ENCODE measurements at regions not wholly inside any gene's neighbourhood (a gene's known extent, or its start where the extent isn't known, plus 50 kb on each side); places are given as distances from the start of the nearest gene placed in this dataset.
"Not testable (repeated sequence)": the region's sequence is repeated elsewhere in the genome, so short reads cannot be mapped to it uniquely, and the experiment has no call there.

- Mint-ChIP-seq H3K9me3 (peaks cover 0 to 14% (median 0%) of the 10 kb centered on the region in 11 donors), H3K4me1 (no peaks in the 10 kb centered on the region), H3K4me3 (no peak overlapping the region), H3K27me3 (peaks cover 2 to 22% (median 9%) of the 10 kb centered on the region in 5 donors), H3K36me3 (no peaks in the 10 kb centered on the region), H3K27ac (no peak overlapping the region)
- Histone ChIP-seq H3K4me3 (ENCODE audit: low read length) (no peak overlapping the region), H3K9me3 (ENCODE audit: control insufficient read depth in 2 of 3, low read length in 3 of 3) (no peaks in the 10 kb centered on the region), H3K27me3 (ENCODE audit: control insufficient read depth in 2 of 2, insufficient read depth in 2 of 2, low read length in 2 of 2) (no peaks in the 10 kb centered on the region), H3K27ac (ENCODE audit: low read depth, low read length) (no peak overlapping the region), H3K36me3 (ENCODE audit: control insufficient read depth in 2 of 3, insufficient read depth in 3 of 3, low read length in 3 of 3) (no peaks in the 10 kb centered on the region), H3K4me1 (ENCODE audit: control insufficient read depth in 2 of 2, insufficient read depth in 2 of 2, low read length in 2 of 2) (no peaks in the 10 kb centered on the region)
- POLR2A ChIA-PET: no interaction called here
- CTCF ChIA-PET: interaction anchor here (0.7 kb wide), 1 partner anchor 39 kb away, joined by 3 read pairs; no protein-coding TSS in a partner anchor
- ATAC-seq (no peak), DNase-seq (no peak)
- intact Hi-C loops (cut with micrococcal nuclease): no loop called here
Observed at GRCh38 chr3:39651993-39652739, 157.2 kb upstream of the MYRIP start.

DNA sequence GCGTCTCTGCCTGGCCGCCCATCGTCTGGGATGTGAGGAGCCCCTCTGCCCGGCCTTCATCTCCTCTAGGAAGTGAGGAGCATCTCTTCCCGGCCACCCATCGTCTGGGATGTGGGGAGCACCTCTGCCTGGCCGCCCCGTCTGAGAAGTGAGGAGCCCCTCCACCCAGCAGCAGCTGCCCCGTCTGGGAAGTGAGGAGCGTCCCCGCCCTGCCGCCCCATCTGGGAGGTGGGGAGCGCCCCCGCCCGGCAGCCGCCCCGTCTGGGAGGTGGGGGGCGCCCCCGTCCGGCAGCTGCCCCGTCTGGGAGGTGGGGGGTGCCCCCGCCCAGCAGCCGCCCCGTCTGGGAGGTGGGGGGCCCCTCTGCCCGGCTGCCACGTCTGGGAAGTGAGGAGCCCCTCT lies 153.7 kb upstream of the MYRIP start:
- H3K4me1 Mint-ChIP-seq, POLR2A ChIA-PET: not testable (repeated sequence)

DNA sequence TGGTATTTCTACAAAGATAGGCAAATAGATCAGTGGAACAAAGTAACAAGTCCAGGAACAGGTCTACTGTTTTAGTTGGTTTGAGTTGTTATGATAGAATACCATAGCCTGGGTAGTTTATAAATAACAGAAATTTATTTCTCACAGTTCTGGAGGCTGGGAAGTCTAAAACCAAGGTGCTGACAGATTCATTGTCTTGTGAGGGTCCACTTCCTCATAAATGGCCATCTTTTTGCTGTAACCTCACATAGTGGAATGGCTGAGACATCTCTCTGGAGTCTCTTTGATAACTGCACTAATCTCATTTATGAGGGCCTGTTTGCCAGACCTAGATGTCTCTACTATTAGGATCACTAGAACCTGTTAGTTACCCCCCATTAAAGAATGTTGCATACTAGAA lies 152.3 kb upstream of the MYRIP start:
- no peak overlapping the region for H3K27ac Mint-ChIP-seq
- H3K4me3 Mint-ChIP-seq: no peak overlapping the region
- Histone ChIP-seq H3K9me3 (ENCODE audit: control insufficient read depth in 2 of 3, low read length in 3 of 3) (no peaks in the 10 kb centered on the region), H3K4me1 (ENCODE audit: control insufficient read depth in 2 of 2, insufficient read depth in 2 of 2, low read length in 2 of 2) (no peaks in the 10 kb centered on the region), H3K27ac (ENCODE audit: low read depth, low read length) (no peak overlapping the region), H3K4me3 (ENCODE audit: low read length) (no peak overlapping the region), H3K27me3 (ENCODE audit: control insufficient read depth in 2 of 2, insufficient read depth in 2 of 2, low read length in 2 of 2) (no peaks in the 10 kb centered on the region), H3K36me3 (ENCODE audit: control insufficient read depth in 2 of 3, insufficient read depth in 3 of 3, low read length in 3 of 3) (no peaks in the 10 kb centered on the region)
- H3K4me1 Mint-ChIP-seq: no peaks in the 10 kb centered on the region
- no peaks in the 10 kb centered on the region for H3K36me3 Mint-ChIP-seq
- POLR2A ChIA-PET: no interaction called here
- intact Hi-C loops (cut with micrococcal nuclease): no loop called here
- peaks cover 0 to 24% (median 2%) of the 10 kb centered on the region in 11 donors for H3K9me3 Mint-ChIP-seq
- no peak for DNase-seq
- peaks cover 2 to 28% (median 17%) of the 10 kb centered on the region in 5 donors for H3K27me3 Mint-ChIP-seq
- CTCF ChIA-PET: no interaction called here
- ATAC-seq: no peak

More for the DNA sequence above, 153.7 kb upstream of the MYRIP start:
- H3K4me3 ChIP-seq (ENCODE audit: low read length); H3K27ac Mint-ChIP-seq; H3K9me3 ChIP-seq (ENCODE audit: control insufficient read depth in 2 of 3, low read length in 3 of 3); H3K27me3 ChIP-seq (ENCODE audit: control insufficient read depth in 2 of 2, insufficient read depth in 2 of 2, low read length in 2 of 2); CTCF ChIA-PET; ATAC-seq; H3K4me1 ChIP-seq (ENCODE audit: control insufficient read depth in 2 of 2, insufficient read depth in 2 of 2, low read length in 2 of 2); DNase-seq; intact Hi-C loops (cut with micrococcal nuclease); H3K27ac ChIP-seq (ENCODE audit: low read depth, low read length); H3K4me3 Mint-ChIP-seq; H3K36me3 Mint-ChIP-seq; H3K36me3 ChIP-seq (ENCODE audit: control insufficient read depth in 2 of 3, insufficient read depth in 3 of 3, low read length in 3 of 3): not testable (repeated sequence)
- H3K27me3 Mint-ChIP-seq: peaks cover 2 to 28% (median 17%) of the 10 kb centered on the region in 5 donors
- H3K9me3 Mint-ChIP-seq: peaks cover 0 to 27% (median 4%) of the 10 kb centered on the region in 11 donors

DNA sequence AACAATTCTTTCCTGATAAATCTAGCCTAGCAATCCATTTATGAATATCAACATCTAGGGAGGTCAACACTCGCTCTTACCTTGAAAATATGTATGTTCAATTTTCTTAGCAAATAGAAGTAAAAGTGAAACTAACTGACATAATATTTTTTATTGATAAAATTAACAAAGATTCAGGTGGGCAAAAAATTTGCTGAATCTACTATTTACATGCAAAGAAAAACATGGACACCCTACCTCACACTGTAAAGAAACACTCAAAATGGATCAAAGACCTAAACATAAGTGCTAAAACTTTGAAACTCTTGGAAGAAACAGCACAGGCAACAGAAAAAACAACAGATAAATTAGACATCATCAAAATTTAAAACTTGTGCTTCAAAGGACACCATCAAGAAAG lies 151.6 kb upstream of the MYRIP start:
- H3K4me1 Mint-ChIP-seq: no peaks in the 10 kb centered on the region

GRCh38 chr3:39664931-39665330 lies 144.5 kb upstream of the MYRIP start:
- H3K9me3 ChIP-seq (ENCODE audit: control insufficient read depth in 2 of 3, low read length in 3 of 3): no peaks in the 10 kb centered on the region
- CTCF ChIA-PET: no interaction called here
- POLR2A ChIA-PET: no interaction called here

More for the DNA sequence above, 151.6 kb upstream of the MYRIP start:
- Mint-ChIP-seq H3K36me3 (no peaks in the 10 kb centered on the region), H3K27me3 (peaks cover 2 to 28% (median 16%) of the 10 kb centered on the region in 5 donors), H3K27ac (no peak overlapping the region), H3K9me3 (peaks cover 0 to 20% (median 2%) of the 10 kb centered on the region in 11 donors), H3K4me3 (no peak overlapping the region)
- H3K36me3 ChIP-seq (ENCODE audit: control insufficient read depth in 2 of 3, insufficient read depth in 3 of 3, low read length in 3 of 3): no peaks in the 10 kb centered on the region
- ChIA-PET POLR2A (no interaction called here), CTCF (no interaction called here)
- ATAC-seq (no peak), DNase-seq (no peak)
- H3K27me3 ChIP-seq (ENCODE audit: control insufficient read depth in 2 of 2, insufficient read depth in 2 of 2, low read length in 2 of 2): no peaks in the 10 kb centered on the region
- intact Hi-C loops (cut with micrococcal nuclease): no loop called here
- H3K9me3 ChIP-seq (ENCODE audit: control insufficient read depth in 2 of 3, low read length in 3 of 3): no peaks in the 10 kb centered on the region
- H3K4me3 ChIP-seq (ENCODE audit: low read length): no peak overlapping the region
- H3K27ac ChIP-seq (ENCODE audit: low read depth, low read length): no peak overlapping the region
- no peaks in the 10 kb centered on the region for H3K4me1 ChIP-seq (ENCODE audit: control insufficient read depth in 2 of 2, insufficient read depth in 2 of 2, low read length in 2 of 2)

GRCh38 chr3:39665441-39665840 lies 144.0 kb upstream of the MYRIP start:
- Histone ChIP-seq H3K9me3 (ENCODE audit: control insufficient read depth in 2 of 3, low read length in 3 of 3) (no peaks in the 10 kb centered on the region), H3K27ac (ENCODE audit: low read depth, low read length) (no peak overlapping the region), H3K27me3 (ENCODE audit: control insufficient read depth in 2 of 2, insufficient read depth in 2 of 2, low read length in 2 of 2) (no peaks in the 10 kb centered on the region), H3K4me3 (ENCODE audit: low read length) (no peak overlapping the region), H3K36me3 (ENCODE audit: control insufficient read depth in 2 of 3, insufficient read depth in 3 of 3, low read length in 3 of 3) (no peaks in the 10 kb centered on the region), H3K4me1 (ENCODE audit: control insufficient read depth in 2 of 2, insufficient read depth in 2 of 2, low read length in 2 of 2) (no peaks in the 10 kb centered on the region)
- intact Hi-C loops (cut with micrococcal nuclease): no loop called here
- no peak for DNase-seq
- no peaks in the 10 kb centered on the region for H3K4me1 Mint-ChIP-seq
- peaks cover 4 to 24% (median 11%) of the 10 kb centered on the region in 5 donors for H3K27me3 Mint-ChIP-seq
- no peak for ATAC-seq
- ChIA-PET POLR2A (no interaction called here), CTCF (no interaction called here)
- no peaks in the 10 kb centered on the region for H3K36me3 Mint-ChIP-seq
- H3K27ac Mint-ChIP-seq: no peak overlapping the region
- peaks cover 0 to 4% (median 0%) of the 10 kb centered on the region in 11 donors for H3K9me3 Mint-ChIP-seq
- no peak overlapping the region for H3K4me3 Mint-ChIP-seq

More at GRCh38 chr3:39664931-39665330, 144.5 kb upstream of the MYRIP start:
- Histone ChIP-seq H3K36me3 (ENCODE audit: control insufficient read depth in 2 of 3, insufficient read depth in 3 of 3, low read length in 3 of 3) (no peaks in the 10 kb centered on the region), H3K27ac (ENCODE audit: low read depth, low read length) (no peak overlapping the region), H3K4me1 (ENCODE audit: control insufficient read depth in 2 of 2, insufficient read depth in 2 of 2, low read length in 2 of 2) (no peaks in the 10 kb centered on the region), H3K27me3 (ENCODE audit: control insufficient read depth in 2 of 2, insufficient read depth in 2 of 2, low read length in 2 of 2) (no peaks in the 10 kb centered on the region), H3K4me3 (ENCODE audit: low read length) (no peak overlapping the region)
- H3K27me3 Mint-ChIP-seq: peaks cover 4 to 24% (median 12%) of the 10 kb centered on the region in 5 donors
- H3K4me1 Mint-ChIP-seq: no peaks in the 10 kb centered on the region
- no peak overlapping the region for H3K4me3 Mint-ChIP-seq
- DNase-seq (no peak), ATAC-seq (no peak)
- no peaks in the 10 kb centered on the region for H3K36me3 Mint-ChIP-seq
- intact Hi-C loops (cut with micrococcal nuclease): no loop called here
- peaks cover 0 to 6% (median 0%) of the 10 kb centered on the region in 11 donors for H3K9me3 Mint-ChIP-seq
- no peak overlapping the region for H3K27ac Mint-ChIP-seq

DNA sequence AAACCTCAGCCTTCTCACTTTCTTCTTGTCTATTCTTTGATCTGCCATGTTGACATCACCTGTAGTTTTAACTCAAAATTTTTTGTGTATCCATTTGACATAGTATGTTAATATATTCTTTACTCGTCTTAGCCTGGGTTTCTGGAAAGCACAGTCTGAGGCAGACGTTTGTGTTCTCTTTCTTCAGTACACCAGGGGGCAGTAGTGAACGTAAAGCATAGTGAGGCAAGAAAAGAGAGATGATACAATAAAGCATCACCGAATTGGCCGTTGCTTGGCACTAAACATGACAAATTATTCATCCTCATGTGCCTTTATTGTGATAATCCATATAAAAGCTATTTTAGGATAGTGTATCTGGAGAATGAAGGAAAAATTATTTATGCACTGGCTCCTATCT lies 141.0 kb upstream of the MYRIP start:
- Mint-ChIP-seq H3K27ac (no peak overlapping the region), H3K4me3 (no peak overlapping the region), H3K36me3 (no peaks in the 10 kb centered on the region), H3K4me1 (no peaks in the 10 kb centered on the region), H3K9me3 (peaks cover 0 to 5% (median 0%) of the 10 kb centered on the region in 11 donors), H3K27me3 (peaks cover 4 to 24% (median 11%) of the 10 kb centered on the region in 5 donors)
- no peaks in the 10 kb centered on the region for H3K27me3 ChIP-seq (ENCODE audit: control insufficient read depth in 2 of 2, insufficient read depth in 2 of 2, low read length in 2 of 2)
- no peaks in the 10 kb centered on the region for H3K36me3 ChIP-seq (ENCODE audit: control insufficient read depth in 2 of 3, insufficient read depth in 3 of 3, low read length in 3 of 3)
- ChIA-PET CTCF (interaction anchor here (0.5 kb wide), 1 partner anchor 779 kb away, joined by 4 read pairs; no protein-coding TSS in a partner anchor), POLR2A (no interaction called here)
- intact Hi-C loops (cut with micrococcal nuclease): no loop called here
- no peaks in the 10 kb centered on the region for H3K4me1 ChIP-seq (ENCODE audit: control insufficient read depth in 2 of 2, insufficient read depth in 2 of 2, low read length in 2 of 2)
- DNase-seq: peak in 1 of 9 donors; percentile 2
- no peaks in the 10 kb centered on the region for H3K9me3 ChIP-seq (ENCODE audit: control insufficient read depth in 2 of 3, low read length in 3 of 3)
- peak; percentile 36 for ATAC-seq
- H3K27ac ChIP-seq (ENCODE audit: low read depth, low read length): no peak overlapping the region
- H3K4me3 ChIP-seq (ENCODE audit: low read length): no peak overlapping the region

Measured in naive thymus-derived CD4-positive, alpha-beta T cell (primary cell).